ENCODE measurements at regions not wholly inside any gene's neighbourhood (a gene's known extent, or its start where the extent isn't known, plus 50 kb on each side); places are given as distances from the start of the nearest gene placed in this dataset.

- TF ChIP-seq POLR2A (IDR thresholded peaks at IDR 0.05; ENCODE audit: low read depth, low read length): no peak
- TF ChIP-seq, protein P1, sequence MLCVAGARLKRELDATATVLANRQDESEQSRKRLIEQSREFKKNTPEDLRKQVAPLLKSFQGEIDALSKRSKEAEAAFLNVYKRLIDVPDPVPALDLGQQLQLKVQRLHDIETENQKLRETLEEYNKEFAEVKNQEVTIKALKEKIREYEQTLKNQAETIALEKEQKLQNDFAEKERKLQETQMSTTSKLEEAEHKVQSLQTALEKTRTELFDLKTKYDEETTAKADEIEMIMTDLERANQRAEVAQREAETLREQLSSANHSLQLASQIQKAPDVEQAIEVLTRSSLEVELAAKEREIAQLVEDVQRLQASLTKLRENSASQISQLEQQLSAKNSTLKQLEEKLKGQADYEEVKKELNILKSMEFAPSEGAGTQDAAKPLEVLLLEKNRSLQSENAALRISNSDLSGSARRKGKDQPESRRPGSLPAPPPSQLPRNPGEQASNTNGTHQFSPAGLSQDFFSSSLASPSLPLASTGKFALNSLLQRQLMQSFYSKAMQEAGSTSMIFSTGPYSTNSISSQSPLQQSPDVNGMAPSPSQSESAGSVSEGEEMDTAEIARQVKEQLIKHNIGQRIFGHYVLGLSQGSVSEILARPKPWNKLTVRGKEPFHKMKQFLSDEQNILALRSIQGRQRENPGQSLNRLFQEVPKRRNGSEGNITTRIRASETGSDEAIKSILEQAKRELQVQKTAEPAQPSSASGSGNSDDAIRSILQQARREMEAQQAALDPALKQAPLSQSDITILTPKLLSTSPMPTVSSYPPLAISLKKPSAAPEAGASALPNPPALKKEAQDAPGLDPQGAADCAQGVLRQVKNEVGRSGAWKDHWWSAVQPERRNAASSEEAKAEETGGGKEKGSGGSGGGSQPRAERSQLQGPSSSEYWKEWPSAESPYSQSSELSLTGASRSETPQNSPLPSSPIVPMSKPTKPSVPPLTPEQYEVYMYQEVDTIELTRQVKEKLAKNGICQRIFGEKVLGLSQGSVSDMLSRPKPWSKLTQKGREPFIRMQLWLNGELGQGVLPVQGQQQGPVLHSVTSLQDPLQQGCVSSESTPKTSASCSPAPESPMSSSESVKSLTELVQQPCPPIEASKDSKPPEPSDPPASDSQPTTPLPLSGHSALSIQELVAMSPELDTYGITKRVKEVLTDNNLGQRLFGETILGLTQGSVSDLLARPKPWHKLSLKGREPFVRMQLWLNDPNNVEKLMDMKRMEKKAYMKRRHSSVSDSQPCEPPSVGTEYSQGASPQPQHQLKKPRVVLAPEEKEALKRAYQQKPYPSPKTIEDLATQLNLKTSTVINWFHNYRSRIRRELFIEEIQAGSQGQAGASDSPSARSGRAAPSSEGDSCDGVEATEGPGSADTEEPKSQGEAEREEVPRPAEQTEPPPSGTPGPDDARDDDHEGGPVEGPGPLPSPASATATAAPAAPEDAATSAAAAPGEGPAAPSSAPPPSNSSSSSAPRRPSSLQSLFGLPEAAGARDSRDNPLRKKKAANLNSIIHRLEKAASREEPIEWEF (IDR thresholded peaks at IDR 0.05; ENCODE audit: insufficient replicate concordance, low read depth, low read length): no peak
- TF ChIP-seq SUZ12 (IDR thresholded peaks at IDR 0.05; ENCODE audit: unreplicated experiment): no peak
- no peak for TF ChIP-seq CHD1 (IDR thresholded peaks at IDR 0.05; ENCODE audit: low read depth, low read length)
- TF ChIP-seq, protein P2, sequence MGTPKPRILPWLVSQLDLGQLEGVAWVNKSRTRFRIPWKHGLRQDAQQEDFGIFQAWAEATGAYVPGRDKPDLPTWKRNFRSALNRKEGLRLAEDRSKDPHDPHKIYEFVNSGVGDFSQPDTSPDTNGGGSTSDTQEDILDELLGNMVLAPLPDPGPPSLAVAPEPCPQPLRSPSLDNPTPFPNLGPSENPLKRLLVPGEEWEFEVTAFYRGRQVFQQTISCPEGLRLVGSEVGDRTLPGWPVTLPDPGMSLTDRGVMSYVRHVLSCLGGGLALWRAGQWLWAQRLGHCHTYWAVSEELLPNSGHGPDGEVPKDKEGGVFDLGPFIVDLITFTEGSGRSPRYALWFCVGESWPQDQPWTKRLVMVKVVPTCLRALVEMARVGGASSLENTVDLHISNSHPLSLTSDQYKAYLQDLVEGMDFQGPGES (IDR thresholded peaks at IDR 0.05): no peak
- TF ChIP-seq TCF3 (IDR thresholded peaks at IDR 0.05; ENCODE audit: borderline replicate concordance, insufficient read depth, low read depth, low read length): no peak
- no peak for TF ChIP-seq PAX5 (IDR thresholded peaks at IDR 0.05; ENCODE audit: borderline replicate concordance, low read depth, low read length)
These were observed 227.2 kb downstream of the FAT4 start (continued) for GRCh38 chr4:125541836-125542385.

- Histone ChIP-seq H3K4me3 (no peak overlapping the region), H3K36me3 (ENCODE audit: control insufficient read depth in 2 of 2, insufficient read depth in 2 of 2, low read length in 1 of 2) (no peaks in the 10 kb centered on the region), H3K9ac (ENCODE audit: control insufficient read depth, insufficient read depth, low read length) (no peak overlapping the region), H3K27me3 (replicated peaks in 1 of 2; ENCODE audit: control insufficient read depth in 2 of 2, insufficient read depth in 2 of 2, low read length in 1 of 2) (no peaks in the 10 kb centered on the region), H2AFZ (ENCODE audit: control insufficient read depth, low read depth, low read length) (no peak overlapping the region), H3K79me2 (ENCODE audit: control insufficient read depth, insufficient read depth, low read length) (no peaks in the 10 kb centered on the region), H4K20me1 (ENCODE audit: control insufficient read depth, insufficient read depth) (no peaks in the 10 kb centered on the region), H3K27ac (ENCODE audit: control insufficient read depth, insufficient read depth) (no peak overlapping the region), H3K4me2 (ENCODE audit: control insufficient read depth, insufficient read depth) (no peak overlapping the region), H3K4me1 (ENCODE audit: control insufficient read depth, insufficient read depth, low read length) (no peaks in the 10 kb centered on the region), H3K9me3 (replicated peaks; ENCODE audit: control insufficient read depth, insufficient read depth, low read length) (no peaks in the 10 kb centered on the region)
- CTCF ChIA-PET: no interaction called here
- SMC1A ChIA-PET (ENCODE audit: uncharacterized antibody, unreplicated experiment): no interaction called here
- RAD21 ChIA-PET (ENCODE audit: unreplicated experiment): no interaction called here
- FAIRE-seq (no peak), ATAC-seq (no peak), DNase-seq (ENCODE audit: low read depth, low spot score) (no peak)
- 28% methylated on average over 15 of the region's 15 CpGs for WGBS (ENCODE audit: insufficient coverage, insufficient replicate concordance, low lambda C conversion rate, missing lambda C conversion rate)
- BruUV-seq (replicated peaks): no TSS peak
- in situ Hi-C loops (cut with MboI) (no loop called here), intact Hi-C loops (cut with micrococcal nuclease; ENCODE audit: unreplicated experiment) (no loop called here)
- POLR2A ChIA-PET: no interaction called here
- TF ChIP-seq SUZ12 (IDR thresholded peaks at IDR 0.05; ENCODE audit: unreplicated experiment) (no peak), EED (IDR thresholded peaks at IDR 0.05; ENCODE audit: low read depth) (no peak), SRF (IDR thresholded peaks at IDR 0.05; ENCODE audit: low read depth in 2 of 2, low read length in 2 of 2) (no peak), YBX1 (IDR thresholded peaks at IDR 0.05) (no peak), POLR2A (IDR thresholded peaks at IDR 0.05; ENCODE audit: low read depth, low read length) (no peak), ZNF592 (IDR thresholded peaks at IDR 0.05) (no peak)
These were observed 231.5 kb downstream of the FAT4 start for GRCh38 chr4:125546272-125546671.
